Stimulated activated CD8-positive, alpha-beta memory T cell treated with anti-CD3 and anti-CD28 coated beads, Interleukin-12 subunit alpha, Interleukin-12 subunit beta, amount 100 ng/mL, for 1 hour (primary cell): ENCODE measurements at regions not wholly inside any gene's neighbourhood (a gene's known extent, or its start where the extent isn't known, plus 50 kb on each side); places are given as distances from the start of the nearest gene placed in this dataset.

Experiments
- DNase-seq: peaks from one replicate; pipeline ENCODE4 v3.0.0-alpha.2; 2020; ENCODE audit warnings: low read depth

DNA sequence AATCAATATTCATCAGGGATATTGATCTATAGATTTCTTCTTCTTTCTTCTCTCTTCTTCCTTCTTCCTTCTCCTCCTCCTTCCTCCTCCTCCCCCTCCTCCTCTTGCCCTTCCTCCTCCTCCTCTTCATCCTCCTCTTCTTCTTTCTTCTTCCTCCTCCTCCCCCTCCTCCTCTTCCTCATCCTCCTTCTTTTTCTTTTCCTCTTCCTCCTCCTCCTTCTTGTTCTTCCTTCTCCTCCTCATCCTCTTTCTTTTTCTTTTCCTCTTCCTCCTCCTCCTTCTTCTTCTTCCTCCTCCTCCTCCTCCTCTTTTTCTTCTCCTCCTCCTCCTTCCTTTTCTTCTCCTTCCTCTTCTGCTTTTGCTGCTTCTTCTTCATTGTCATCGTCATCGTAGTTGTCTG is 52.4 kb upstream of the SERINC1 start:
- DNase-seq, result no peak

DNA sequence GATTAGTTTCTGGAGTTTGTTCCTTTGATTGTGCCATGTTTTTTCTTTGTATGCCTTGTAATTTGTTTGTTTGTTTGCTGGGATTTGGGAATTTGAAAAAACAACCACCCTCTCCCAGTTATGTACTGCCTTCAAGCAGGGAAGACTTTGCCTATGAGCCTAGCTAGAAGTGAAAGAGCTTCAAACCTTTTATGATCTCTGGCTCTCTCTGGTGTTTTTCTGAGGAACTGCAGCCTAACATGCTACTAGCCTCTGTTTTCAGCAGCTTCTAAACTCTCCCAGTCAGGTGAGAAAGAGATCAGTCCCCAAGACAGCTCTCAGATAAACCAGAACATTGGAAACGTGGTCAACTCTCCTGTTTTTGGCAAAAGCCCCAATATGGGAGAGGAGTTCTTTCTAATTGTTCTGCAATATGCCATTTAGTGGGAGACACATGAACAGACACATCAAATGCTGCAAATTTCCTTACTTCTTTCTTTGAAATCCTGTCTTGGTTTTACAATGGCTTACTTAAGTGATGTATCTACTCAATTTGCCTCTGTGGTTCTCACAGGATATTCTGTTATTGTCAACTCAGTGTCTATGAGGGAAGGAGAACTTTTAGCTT is 58.9 kb upstream of the SERINC1 start:
- peak; percentile 45 for DNase-seq

DNA sequence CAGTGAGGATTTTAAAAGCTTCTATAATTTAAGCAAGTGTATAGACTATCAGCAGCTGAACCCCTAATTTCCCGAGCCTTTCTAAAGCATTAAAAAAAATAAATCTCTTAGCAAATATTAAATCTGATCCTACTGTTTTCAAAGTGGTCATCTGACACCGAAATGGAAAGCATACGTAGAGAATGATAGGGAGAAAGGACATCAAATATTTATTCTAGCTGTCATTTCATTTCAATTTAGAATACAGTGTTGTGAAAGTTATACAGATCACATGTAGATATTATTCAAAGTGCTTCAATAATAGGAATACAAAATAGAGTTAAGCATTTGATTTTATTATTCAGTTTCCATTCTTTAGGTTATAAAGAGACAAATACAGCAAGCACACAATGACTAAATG is 61.9 kb upstream of the PKIB start:
- no peak for DNase-seq

DNA sequence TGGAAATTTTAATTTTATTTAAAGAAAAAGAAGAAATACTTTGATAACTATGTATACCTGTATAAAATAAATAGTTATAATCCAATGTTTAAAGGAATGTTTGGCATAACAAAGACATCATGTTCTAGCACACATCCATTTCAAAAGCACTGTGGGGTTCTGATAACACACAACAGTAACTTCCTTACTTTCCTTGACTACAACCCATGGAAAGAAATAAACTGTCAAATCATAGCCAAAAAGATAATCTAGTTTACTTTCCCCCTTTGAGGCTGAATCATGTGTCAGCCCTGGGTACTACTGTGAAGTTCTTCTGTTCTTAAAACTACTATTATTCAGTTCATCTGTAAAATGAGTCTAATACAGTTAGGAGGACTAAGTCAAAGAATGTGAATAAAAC is 61.4 kb upstream of the PKIB start:
- DNase-seq, result no peak

DNA sequence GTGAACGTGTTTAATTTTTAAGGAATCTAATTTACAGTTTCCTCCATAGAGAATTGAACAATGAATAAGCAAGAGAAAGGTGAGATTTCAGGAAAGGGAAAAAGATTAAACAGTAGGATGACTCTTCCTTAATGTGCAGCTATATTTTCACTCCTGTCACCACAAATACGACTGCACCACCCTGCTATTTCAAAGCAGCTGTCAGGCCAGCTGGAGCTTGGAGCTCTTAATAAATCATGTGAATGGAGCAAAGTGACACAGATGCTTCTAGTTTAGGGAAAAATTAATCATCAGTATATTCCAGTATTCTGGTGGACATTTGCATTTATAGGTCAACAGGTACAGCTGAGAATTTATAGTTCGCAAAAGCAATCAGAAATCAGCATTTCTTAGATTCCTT is 56.5 kb upstream of the PKIB start:
- DNase-seq, result no peak

DNA sequence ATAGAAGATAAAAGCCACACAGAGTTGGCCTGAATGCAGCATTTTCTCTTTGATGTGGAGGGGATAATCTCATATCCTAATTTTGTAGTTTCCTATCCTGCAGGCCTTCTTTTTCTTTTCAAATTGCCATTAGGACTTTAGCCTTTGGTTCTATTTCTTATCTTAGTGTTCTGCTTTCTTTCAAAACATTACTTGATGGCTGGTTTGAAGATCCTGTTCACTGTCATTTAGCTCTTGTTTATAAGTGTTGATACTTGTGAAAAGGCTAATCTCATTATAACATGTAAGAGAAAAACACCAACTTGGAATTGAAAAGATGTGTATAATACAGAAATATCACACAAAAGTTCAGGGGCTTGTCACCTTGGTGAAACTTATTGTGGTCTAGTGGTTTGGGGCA is 54.6 kb upstream of the PKIB start:
- DNase-seq, result no peak

DNA sequence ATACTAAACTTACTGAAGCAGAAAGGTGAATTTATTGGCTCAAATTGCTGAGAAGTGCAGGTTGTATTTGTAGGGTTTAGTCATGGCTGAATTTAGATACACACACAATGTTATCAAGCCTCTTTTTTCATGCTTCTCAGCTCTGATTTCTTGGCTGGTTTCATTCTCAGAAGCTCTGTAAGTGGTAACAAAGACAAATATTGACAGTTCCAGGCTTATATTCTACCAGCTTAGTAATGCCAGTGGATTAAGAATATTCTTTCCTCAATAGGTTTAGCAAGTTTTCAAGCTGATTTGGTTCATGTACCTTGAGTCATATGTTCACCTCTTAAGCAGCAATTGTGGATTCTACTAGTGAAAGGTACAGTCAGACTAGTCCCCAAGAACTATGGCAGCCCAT is 52.1 kb upstream of the PKIB start:
- DNase-seq, result no peak
